H9 (cell line): ENCODE measurements at regions not wholly inside any gene's neighbourhood (a gene's known extent, or its start where the extent isn't known, plus 50 kb on each side); places are given as distances from the start of the nearest gene placed in this dataset.

ENCODE experiments used
- DNase-seq: peaks from one replicate; pipeline ENCODE4 v3.0.0-alpha.2; 2017
- H2AFZ ChIP-seq: one replicate; pipeline ENCODE4 v1.6.1; 2013; ENCODE audit warnings: mild to moderate bottlenecking, low read length, control low read depth, moderate library complexity
- H2AK5ac ChIP-seq: 2 replicates; pipeline ENCODE4 v1.6.1; 2013; ENCODE audit warnings: low read length, control low read depth, mixed read lengths; ENCODE audit not compliant: insufficient read length
- H2BK120ac ChIP-seq: one replicate; pipeline ENCODE4 v1.6.1; 2013; ENCODE audit warnings: low read depth, mild to moderate bottlenecking, low read length, control low read depth, inconsistent platforms; ENCODE audit not compliant: poor library complexity, severe bottlenecking
- H2BK12ac ChIP-seq: 2 replicates; pipeline ENCODE4 v1.6.1; 2013; ENCODE audit warnings: low read length, control low read depth, mixed read lengths, low read depth; ENCODE audit not compliant: insufficient read length
- H2BK15ac ChIP-seq: 2 replicates; pipeline ENCODE4 v1.6.1; 2013; ENCODE audit warnings: low read depth, low read length, control low read depth
- H2BK20ac ChIP-seq: one replicate; pipeline ENCODE4 v1.6.1; 2013; ENCODE audit warnings: low read depth, mild to moderate bottlenecking, low read length, control low read depth, inconsistent platforms; ENCODE audit not compliant: poor library complexity, severe bottlenecking
- H2BK5ac ChIP-seq: 2 replicates; pipeline ENCODE4 v1.6.1; 2013; ENCODE audit warnings: low read length, control low read depth, mixed read lengths; ENCODE audit not compliant: insufficient read length
- H3K14ac ChIP-seq: 2 replicates; pipeline ENCODE4 v1.6.1; 2013; ENCODE audit warnings: low read length, control low read depth; ENCODE audit not compliant: insufficient read depth
- H3K18ac ChIP-seq: 2 replicates; pipeline ENCODE4 v1.6.1; 2013; ENCODE audit warnings: low read depth, mild to moderate bottlenecking, mixed read lengths, low read length, control low read depth; ENCODE audit not compliant: insufficient read length
- H3K23ac ChIP-seq: 2 replicates; pipeline ENCODE4 v1.6.1; 2013; ENCODE audit warnings: low read length, control low read depth, mixed read lengths, low read depth; ENCODE audit not compliant: insufficient read length
- H3K23me2 ChIP-seq: 2 replicates; pipeline ENCODE4 v1.6.1; 2013; ENCODE audit warnings: low read depth, mild to moderate bottlenecking, mixed read lengths, low read length, control low read depth; ENCODE audit not compliant: insufficient read length, poor library complexity, severe bottlenecking
- H3K27ac ChIP-seq: 2 replicates; pipeline ENCODE4 v1.5.1; 2013; ENCODE audit warnings: low read length, control low read depth, mixed read lengths, low read depth; ENCODE audit not compliant: insufficient read length
- H3K27me3 ChIP-seq: 2 replicates; pipeline ENCODE4 v1.6.1; 2013; ENCODE audit warnings: low read length, control low read depth, inconsistent platforms; ENCODE audit not compliant: insufficient read depth
- H3K4ac ChIP-seq: 2 replicates; pipeline ENCODE4 v1.6.1; 2013; ENCODE audit warnings: low read depth, mild to moderate bottlenecking, control low read depth, inconsistent platforms, low read length, moderate library complexity
- H3K4me1 ChIP-seq: 2 replicates; pipeline ENCODE4 v1.6.1; 2013; ENCODE audit warnings: low read length, control low read depth, inconsistent platforms; ENCODE audit not compliant: insufficient read depth
- H3K4me2 ChIP-seq: 2 replicates; pipeline ENCODE4 v1.6.1; 2013; ENCODE audit warnings: low read length, control low read depth, mixed read lengths; ENCODE audit not compliant: insufficient read length, insufficient read depth
- H3K56ac ChIP-seq: 2 replicates; pipeline ENCODE4 v1.6.1; 2013; ENCODE audit warnings: low read depth, mild to moderate bottlenecking, mixed read lengths, low read length, control low read depth; ENCODE audit not compliant: insufficient read length
- H3K79me1 ChIP-seq: 2 replicates; pipeline ENCODE4 v1.6.1; 2013; ENCODE audit warnings: low read depth, mild to moderate bottlenecking, moderate library complexity, low read length, control low read depth, inconsistent platforms; ENCODE audit not compliant: insufficient read depth, poor library complexity, severe bottlenecking
- H3K79me2 ChIP-seq: 2 replicates; pipeline ENCODE4 v1.6.1; 2013; ENCODE audit warnings: low read length, control low read depth, inconsistent platforms; ENCODE audit not compliant: insufficient read depth
- H3K9ac ChIP-seq: 2 replicates; pipeline ENCODE4 v1.6.1; 2013; ENCODE audit warnings: low read length, control low read depth, mixed read lengths; ENCODE audit not compliant: insufficient read length; ENCODE audit errors: extremely low read depth
- H3K9me3 ChIP-seq: one replicate; pipeline ENCODE4 v1.6.1; 2013; ENCODE audit warnings: low read depth, low read length, inconsistent platforms; ENCODE audit not compliant: control insufficient read depth
- H3T11ph ChIP-seq: one replicate; pipeline ENCODE4 v1.6.1; 2013; ENCODE audit warnings: mild to moderate bottlenecking, low read length, control low read depth, inconsistent platforms
- H4K20me1 ChIP-seq: one replicate; pipeline ENCODE4 v1.6.1; 2013; ENCODE audit not compliant: control insufficient read depth, insufficient read length, insufficient read depth
- H4K5ac ChIP-seq: 2 replicates; pipeline ENCODE4 v1.6.1; 2013; ENCODE audit warnings: low read depth, mild to moderate bottlenecking, mixed read lengths, low read length, control low read depth; ENCODE audit not compliant: insufficient read length
- H4K8ac ChIP-seq: replicated peaks from 2 replicates; pipeline ENCODE4 v1.6.1; 2013; ENCODE audit warnings: low read length, control low read depth, mixed read lengths, low read depth; ENCODE audit not compliant: insufficient read length
- H4K91ac ChIP-seq: 2 replicates; pipeline ENCODE4 v1.6.1; 2013; ENCODE audit warnings: low read depth, mild to moderate bottlenecking, moderate library complexity, mixed read lengths, low read length, control low read depth; ENCODE audit not compliant: insufficient read length
- H3K27ac Mint-ChIP-seq, 3 experiments: 2 replicates in 2 of 3; 3 replicates in 1 of 3; pipeline ENCODE4 v1.8.0; 2020 to 2021; ENCODE audit warnings: mixed read lengths in 3 of 3, mild to moderate bottlenecking in 1 of 3, moderate library complexity in 1 of 3
- H3K27me3 Mint-ChIP-seq: 2 replicates; pipeline ENCODE4 v1.8.0; 2021; ENCODE audit warnings: low read depth, mild to moderate bottlenecking, moderate library complexity, mixed read lengths
- H3K36me3 Mint-ChIP-seq, 3 experiments: 2 replicates in 2 of 3; 3 replicates in 1 of 3; pipeline ENCODE4 v1.8.0; 2020 to 2021; ENCODE audit warnings: low read depth in 3 of 3, mixed read lengths in 3 of 3; ENCODE audit not compliant: insufficient read depth in 1 of 3
- H3K4me1 Mint-ChIP-seq, 2 experiments: 2 replicates each; pipeline ENCODE4 v1.8.0; 2020; ENCODE audit warnings: mixed read lengths in 2 of 2
- H3K4me3 Mint-ChIP-seq, 2 experiments: 2 replicates in 1 of 2; 3 replicates in 1 of 2; pipeline ENCODE4 v1.8.0; 2020 to 2021; ENCODE audit warnings: mild to moderate bottlenecking in 2 of 2, mixed read lengths in 2 of 2, moderate library complexity in 1 of 2
- H3K9me3 Mint-ChIP-seq, 2 experiments: 2 replicates in 1 of 2; 3 replicates in 1 of 2; pipeline ENCODE4 v1.8.0; 2020; ENCODE audit warnings: mild to moderate bottlenecking in 2 of 2, mixed read lengths in 2 of 2, moderate library complexity in 1 of 2
- WGBS: extraction: QIAGEN DNeasy Blood & Tissue Kit; methylation state at CpG from one replicate; pipeline ENCODE4 v1.1.7; 2013; ENCODE audit warnings: missing lambda C conversion rate, low lambda C conversion rate, mixed read lengths; ENCODE audit not compliant: insufficient read length; ENCODE audit errors: extremely low coverage; 5-methylcytosine and 5-hydroxymethylcytosine counted together
- TF ChIP-seq, protein P1 (sequence below): fragments of 200-600 bp; sonication (generic); conservative IDR thresholded peaks from 3 replicates; pipeline ENCODE4 v1.8.0; 2021; ENCODE audit warnings: antibody characterized with exemption, mild to moderate bottlenecking

DNA sequence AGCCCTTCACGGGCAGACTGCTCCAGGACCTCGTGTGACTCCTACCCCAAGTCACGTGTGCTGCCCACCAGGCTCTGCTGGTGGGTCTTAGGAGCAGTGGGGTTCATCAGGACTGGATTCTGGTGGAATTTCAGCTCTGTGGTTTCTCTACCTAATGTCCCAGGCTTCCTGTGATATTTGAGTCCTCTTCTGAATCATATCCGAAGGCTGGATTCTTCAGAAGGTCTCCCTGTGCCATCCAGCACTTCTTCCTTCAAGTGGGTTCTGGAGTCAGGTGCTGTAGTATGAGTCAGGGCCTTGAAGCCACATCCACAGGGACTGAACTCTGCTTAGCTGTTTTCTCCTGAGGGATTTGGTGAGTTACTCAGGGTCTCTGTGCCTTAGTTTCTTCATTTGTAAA, 850.2 kb upstream of the CELF4 start:
- Histone ChIP-seq H2BK20ac (no peak overlapping the region), H3K9ac (no peak overlapping the region), H3T11ph (no peak overlapping the region), H3K27ac (no peak overlapping the region), H3K23me2 (no peaks in the 10 kb centered on the region), H2BK15ac (no peak overlapping the region), H2BK5ac (no peak overlapping the region), H3K79me1 (no peaks in the 10 kb centered on the region), H3K4me1 (no peaks in the 10 kb centered on the region), H3K4ac (no peak overlapping the region), H3K27me3 (no peaks in the 10 kb centered on the region), H2AFZ (no peak overlapping the region), H2BK12ac (no peak overlapping the region), H3K23ac (no peak overlapping the region), H3K9me3 (no peaks in the 10 kb centered on the region), H3K18ac (no peak overlapping the region), H4K20me1 (no peaks in the 10 kb centered on the region), H2BK120ac (no peak overlapping the region), H4K5ac (no peak overlapping the region), H3K79me2 (no peaks in the 10 kb centered on the region), H4K8ac (no peak overlapping the region), H3K56ac (no peak overlapping the region), H3K4me2 (no peak overlapping the region), H4K91ac (no peak overlapping the region), H3K14ac (no peak overlapping the region), H2AK5ac (no peak overlapping the region)
- peaks cover 5% of the 10 kb centered on the region in 2 experiments for H3K4me1 Mint-ChIP-seq
- no peaks in the 10 kb centered on the region for H3K27me3 Mint-ChIP-seq
- no peak overlapping the region for H3K4me3 Mint-ChIP-seq
- no CpG with 5 or more reads among the region's 4 CpGs for WGBS
- DNase-seq: no peak
- H3K36me3 Mint-ChIP-seq: no peaks in the 10 kb centered on the region
- no peaks in the 10 kb centered on the region for H3K9me3 Mint-ChIP-seq
- no peak overlapping the region for H3K27ac Mint-ChIP-seq
- TF ChIP-seq, protein P1, sequence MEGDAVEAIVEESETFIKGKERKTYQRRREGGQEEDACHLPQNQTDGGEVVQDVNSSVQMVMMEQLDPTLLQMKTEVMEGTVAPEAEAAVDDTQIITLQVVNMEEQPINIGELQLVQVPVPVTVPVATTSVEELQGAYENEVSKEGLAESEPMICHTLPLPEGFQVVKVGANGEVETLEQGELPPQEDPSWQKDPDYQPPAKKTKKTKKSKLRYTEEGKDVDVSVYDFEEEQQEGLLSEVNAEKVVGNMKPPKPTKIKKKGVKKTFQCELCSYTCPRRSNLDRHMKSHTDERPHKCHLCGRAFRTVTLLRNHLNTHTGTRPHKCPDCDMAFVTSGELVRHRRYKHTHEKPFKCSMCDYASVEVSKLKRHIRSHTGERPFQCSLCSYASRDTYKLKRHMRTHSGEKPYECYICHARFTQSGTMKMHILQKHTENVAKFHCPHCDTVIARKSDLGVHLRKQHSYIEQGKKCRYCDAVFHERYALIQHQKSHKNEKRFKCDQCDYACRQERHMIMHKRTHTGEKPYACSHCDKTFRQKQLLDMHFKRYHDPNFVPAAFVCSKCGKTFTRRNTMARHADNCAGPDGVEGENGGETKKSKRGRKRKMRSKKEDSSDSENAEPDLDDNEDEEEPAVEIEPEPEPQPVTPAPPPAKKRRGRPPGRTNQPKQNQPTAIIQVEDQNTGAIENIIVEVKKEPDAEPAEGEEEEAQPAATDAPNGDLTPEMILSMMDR: no peak
